Right ventricle myocardium inferior (tissue), 1 donor: ENCODE measurements at regions not wholly inside any gene's neighbourhood (a gene's known extent, or its start where the extent isn't known, plus 50 kb on each side); places are given as distances from the start of the nearest gene placed in this dataset.

Experiments used
- ATAC-seq: fragments of 200-7000 bp; cut with Tn5 transposase; one replicate; pipeline ENCODE4 v1.9.1; 2020; ENCODE audit warnings: mild to moderate bottlenecking, moderate library complexity
- DNase-seq: peaks from one replicate; pipeline ENCODE4 v3.0.0; 2021; ENCODE audit errors: missing footprints
- intact Hi-C: fragments of 100-400 bp; cut with DNase I; formaldehyde crosslinking; loops from one replicate; pipeline ENCODE4 v1.11.0; 2022
- donor health status: DM: no; HTN: yes; CAD: no; lungs with severe emphysema.

- intact Hi-C loops = loop anchor here (2.0 kb wide), 1 partner anchor 967 kb away; no protein-coding TSS in a partner anchor
- no peak for DNase-seq
- ATAC-seq = no peak
Measured at GRCh38 chr2:12795851-12796250, 79.1 kb downstream of the TRIB2 start.

GRCh38 chr2:12796657-12797056 is 79.9 kb downstream of the TRIB2 start:
- DNase-seq = peak; percentile 79
- intact Hi-C loops = loop anchor here (2.0 kb wide), 1 partner anchor 968 kb away; no protein-coding TSS in a partner anchor
- peak; percentile 98 for ATAC-seq

- no peak for DNase-seq
- intact Hi-C loops = loop anchor here (2.0 kb wide), 1 partner anchor 969 kb away; no protein-coding TSS in a partner anchor
- no peak for ATAC-seq
Measured at GRCh38 chr2:12797815-12798214, 81.1 kb downstream of the TRIB2 start.

- DNase-seq = no peak
- intact Hi-C loops = no loop called here
- no peak for ATAC-seq
Measured at GRCh38 chr2:12803607-12804006, 86.9 kb downstream of the TRIB2 start.

GRCh38 chr2:12804091-12804856 is 87.5 kb downstream of the TRIB2 start:
- DNase-seq = no peak
- ATAC-seq = no peak
- intact Hi-C loops = no loop called here

- ATAC-seq = no peak
- DNase-seq = no peak
- intact Hi-C loops = loop anchor here (5.0 kb wide), 1 partner anchor 73 kb away; no protein-coding TSS in a partner anchor
Measured at GRCh38 chr2:12805033-12805432, 88.3 kb downstream of the TRIB2 start.

- DNase-seq = no peak
- no peak for ATAC-seq
- intact Hi-C loops = loop anchor here (5.0 kb wide), 1 partner anchor 74 kb away; no protein-coding TSS in a partner anchor
Measured at GRCh38 chr2:12806549-12807242, 90.0 kb downstream of the TRIB2 start.

GRCh38 chr2:12807907-12808810 is 91.4 kb downstream of the TRIB2 start:
- no peak for DNase-seq
- ATAC-seq = peak; percentile 84
- intact Hi-C loops = loop anchor here (2.0 to 5.0 kb wide), 3 partner anchors 76 to 121 kb away; no protein-coding TSS in a partner anchor

- ATAC-seq = peak; percentile 30
- DNase-seq = no peak
- intact Hi-C loops = loop anchor here (2.0 to 5.0 kb wide), 3 partner anchors 77 to 119 kb away; no protein-coding TSS in a partner anchor
Measured at GRCh38 chr2:12809526-12809925, 92.8 kb downstream of the TRIB2 start.

GRCh38 chr2:12811916-12812315 is 95.2 kb downstream of the TRIB2 start:
- no peak for ATAC-seq
- no peak for DNase-seq
- intact Hi-C loops = no loop called here

- intact Hi-C loops = no loop called here
- no peak for DNase-seq
- no peak for ATAC-seq
Measured at GRCh38 chr2:12813166-12813565, 96.4 kb downstream of the TRIB2 start.

GRCh38 chr2:12816379-12817306 is 99.9 kb downstream of the TRIB2 start:
- DNase-seq = no peak
- ATAC-seq = no peak
- intact Hi-C loops = loop anchor here (5.0 kb wide), 1 partner anchor 101 kb away; no protein-coding TSS in a partner anchor

GRCh38 chr2:12817870-12818269 is 101.1 kb downstream of the TRIB2 start:
- intact Hi-C loops = loop anchor here (2.0 to 5.0 kb wide), 3 partner anchors 83 to 101 kb away; partner anchors contain the start of gene TRIB2
- no peak for ATAC-seq
- DNase-seq = no peak

GRCh38 chr2:12818416-12819102 is 101.8 kb downstream of the TRIB2 start:
- ATAC-seq (peak; percentile 54), DNase-seq (no peak)
- intact Hi-C loops = loop anchor here (2.0 to 5.0 kb wide), 3 partner anchors 84 to 102 kb away; partner anchors contain the start of gene TRIB2

- intact Hi-C loops = loop anchor here (2.0 to 5.0 kb wide), 3 partner anchors 84 to 102 kb away; partner anchors contain the start of gene TRIB2
- no peak for DNase-seq
Measured at GRCh38 chr2:12819103-12819475, 102.4 kb downstream of the TRIB2 start.

GRCh38 chr2:12819721-12820120 is 103.0 kb downstream of the TRIB2 start:
- intact Hi-C loops = loop anchor here (2.0 to 5.0 kb wide), 3 partner anchors 85 to 103 kb away; partner anchors contain the start of gene TRIB2
- ATAC-seq (no peak), DNase-seq (no peak)

More at GRCh38 chr2:12819103-12819475, 102.4 kb downstream of the TRIB2 start:
- ATAC-seq = peak; percentile 97

GRCh38 chr2:12821656-12822055 is 104.9 kb downstream of the TRIB2 start:
- intact Hi-C loops = no loop called here
- no peak for ATAC-seq

More at GRCh38 chr2:12821656-12822055, 104.9 kb downstream of the TRIB2 start:
- DNase-seq = no peak
